Fibroblast of skin of right biceps (primary cell): ENCODE measurements at regions not wholly inside any gene's neighbourhood (a gene's known extent, or its start where the extent isn't known, plus 50 kb on each side); places are given as distances from the start of the nearest gene placed in this dataset.
"Not testable (repeated sequence)": the region's sequence is repeated elsewhere in the genome, so short reads cannot be mapped to it uniquely, and the experiment has no call there.

Source experiments
- DNase-seq: peaks from one replicate; pipeline ENCODE4 v3.0.0-alpha.2; 2013

DNA sequence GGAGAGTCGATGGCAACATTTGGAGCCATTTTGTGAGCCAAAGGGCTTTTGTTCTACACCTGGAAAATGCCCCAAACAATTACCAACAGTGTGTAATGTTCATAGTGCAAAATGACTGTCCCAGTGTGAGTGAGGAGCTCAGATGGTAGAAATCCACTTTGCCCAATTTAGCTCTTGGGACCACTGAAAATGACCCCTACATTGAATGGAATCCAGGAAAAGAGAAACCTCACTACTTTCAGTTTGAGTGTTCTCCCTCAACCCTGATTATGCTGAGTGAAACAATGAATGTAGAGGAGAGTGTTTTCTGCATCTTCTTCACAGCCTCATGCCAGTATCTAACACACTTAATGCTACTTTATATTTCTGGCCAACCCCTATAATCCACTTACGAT, 84.9 kb upstream of the NRN1 start:
- DNase-seq, result no peak

DNA sequence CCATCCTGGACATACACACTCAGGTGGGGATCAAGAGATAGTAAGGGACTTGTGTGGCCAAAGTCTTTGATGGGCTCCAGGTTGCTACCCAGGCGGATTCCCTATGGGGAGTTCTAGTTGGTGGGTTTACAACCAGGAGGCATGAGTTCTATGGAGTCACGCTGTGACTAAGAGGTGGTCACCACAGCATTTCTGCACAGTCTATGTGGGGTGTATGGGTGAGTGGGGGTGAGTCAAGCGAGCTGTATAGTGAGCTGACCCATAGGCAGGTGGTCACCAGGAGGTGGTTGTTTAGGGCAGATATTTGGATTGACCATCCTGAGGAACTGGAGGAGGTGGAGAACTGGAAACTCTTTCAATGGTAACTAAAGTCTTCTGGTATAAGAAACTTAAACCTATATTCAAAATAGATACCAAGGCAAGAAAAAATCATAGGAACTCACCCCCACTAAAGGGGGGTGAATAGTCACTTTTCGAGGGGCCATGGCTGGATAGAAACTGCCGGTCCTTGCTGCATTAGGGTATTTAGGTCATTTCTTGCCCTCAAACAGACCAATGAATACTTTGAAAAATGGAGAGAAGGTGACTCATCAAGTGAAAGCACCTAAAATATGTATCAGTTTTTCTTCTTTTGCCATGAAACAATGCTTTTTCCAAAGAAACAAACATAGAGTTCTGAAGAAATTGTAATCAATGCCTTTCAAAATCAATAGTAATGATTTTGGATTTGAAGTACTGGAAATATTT, 84.3 kb upstream of the NRN1 start:
- no peak for DNase-seq

GRCh38 chr6:6085928-6086668, 79.4 kb upstream of the NRN1 start:
- DNase-seq, result no peak

DNA sequence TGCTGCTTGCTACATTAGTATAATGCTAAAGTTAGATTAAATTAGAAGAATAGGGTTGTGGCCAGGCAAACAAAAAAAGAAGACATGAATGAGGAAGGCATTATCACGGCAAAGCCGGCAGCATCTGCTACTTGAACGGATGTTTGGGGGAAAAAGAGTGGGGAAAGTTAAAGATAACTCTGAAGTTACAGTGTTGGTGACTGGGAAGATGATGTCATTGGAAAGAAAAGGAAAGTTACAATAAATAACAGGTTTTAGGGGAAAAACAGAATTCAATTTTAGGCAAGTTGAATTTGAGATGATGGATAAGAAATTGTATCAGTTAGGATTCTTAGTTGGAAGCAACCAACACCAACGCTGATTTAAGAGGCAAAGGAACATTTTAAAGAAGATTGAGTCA, 74.2 kb upstream of the NRN1 start:
- DNase-seq, result no peak

GRCh38 chr6:6074190-6074589, 67.5 kb upstream of the NRN1 start:
- DNase-seq, result no peak

- DNase-seq, result not testable (repeated sequence)
Measured at GRCh38 chr6:6068157-6068556, 61.4 kb upstream of the NRN1 start.

DNA sequence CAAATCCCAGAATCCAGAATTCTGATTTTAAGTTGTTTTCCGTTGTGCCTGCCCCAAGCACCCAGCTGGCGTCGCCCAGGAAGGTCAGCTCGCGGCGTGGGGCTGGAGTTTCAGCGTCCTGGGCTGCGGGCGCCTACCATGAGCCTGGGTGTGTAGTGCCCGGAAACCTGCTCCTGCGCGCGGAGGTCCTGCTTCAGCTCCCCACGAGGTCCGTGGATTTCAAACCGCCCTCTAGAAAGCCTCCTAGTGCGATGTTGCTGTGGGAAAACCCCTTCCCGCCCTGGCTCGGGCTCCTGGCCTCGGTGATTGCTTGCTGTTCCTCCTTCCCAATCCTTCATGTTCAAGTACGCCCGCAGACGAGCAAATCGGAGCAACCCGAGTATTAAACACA, 51.3 kb upstream of the NRN1 start:
- no peak for DNase-seq

DNA sequence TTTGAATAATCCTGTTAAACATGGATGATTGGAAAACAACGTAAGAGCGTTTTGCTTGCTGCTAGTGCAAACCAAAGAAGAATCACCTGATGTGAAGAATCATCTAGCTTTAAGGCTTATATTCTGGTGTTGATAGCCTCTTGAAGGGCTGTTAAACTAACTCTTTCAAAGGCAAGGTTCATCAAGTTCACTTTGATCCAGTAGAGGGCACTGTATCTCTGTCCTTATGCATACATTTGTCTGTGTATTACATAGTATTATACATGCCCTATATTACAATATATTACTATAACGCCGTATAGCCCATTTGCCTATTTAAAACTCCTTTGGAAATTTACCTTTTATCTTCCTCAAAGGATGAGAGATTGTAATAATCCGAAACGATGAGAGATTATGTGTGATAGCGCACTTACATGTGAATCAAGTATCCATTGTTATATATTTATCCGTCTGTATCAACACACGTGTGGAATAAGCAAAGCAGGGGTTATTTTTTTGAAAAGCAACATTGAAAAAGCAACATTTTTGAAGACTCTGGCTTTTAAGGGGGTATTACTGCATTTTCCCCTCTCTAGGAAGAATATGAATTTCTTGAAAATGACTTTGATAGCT, 50.8 kb upstream of the NRN1 start:
- peak; percentile 55 for DNase-seq
